ENCODE measurements at regions not wholly inside any gene's neighbourhood (a gene's known extent, or its start where the extent isn't known, plus 50 kb on each side); places are given as distances from the start of the nearest gene placed in this dataset.

DNA sequence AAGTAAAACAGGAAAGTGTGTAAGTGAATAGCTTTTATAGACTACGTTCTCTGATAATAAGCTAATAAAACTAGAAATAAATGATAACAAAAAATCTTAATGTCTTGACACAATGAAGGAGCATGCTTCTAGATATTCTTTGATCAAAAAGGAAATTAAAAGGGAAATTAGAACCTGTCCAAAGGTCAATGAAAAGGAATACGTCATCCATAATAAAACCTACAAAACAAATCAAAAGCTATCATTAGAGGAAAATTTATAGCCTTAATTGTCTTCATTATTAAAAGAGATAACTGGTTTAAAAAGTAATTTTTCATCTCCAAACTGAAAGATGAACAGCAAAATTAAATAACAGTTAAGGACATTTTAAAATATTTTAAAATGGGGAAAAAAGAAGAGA lies 196.3 kb upstream of the BTBD3 start:
- no peak for DNase-seq
- H3K36me3 ChIP-seq, result no peaks in the 10 kb centered on the region
- no peaks in the 10 kb centered on the region for H3K27me3 ChIP-seq
- H3K9me3 ChIP-seq, result no peaks in the 10 kb centered on the region
- no peak overlapping the region for H3K4me3 ChIP-seq (ENCODE audit: low read depth, low read length)
- no peaks in the 10 kb centered on the region for H3K4me1 ChIP-seq
- TF ChIP-seq, protein P1, sequence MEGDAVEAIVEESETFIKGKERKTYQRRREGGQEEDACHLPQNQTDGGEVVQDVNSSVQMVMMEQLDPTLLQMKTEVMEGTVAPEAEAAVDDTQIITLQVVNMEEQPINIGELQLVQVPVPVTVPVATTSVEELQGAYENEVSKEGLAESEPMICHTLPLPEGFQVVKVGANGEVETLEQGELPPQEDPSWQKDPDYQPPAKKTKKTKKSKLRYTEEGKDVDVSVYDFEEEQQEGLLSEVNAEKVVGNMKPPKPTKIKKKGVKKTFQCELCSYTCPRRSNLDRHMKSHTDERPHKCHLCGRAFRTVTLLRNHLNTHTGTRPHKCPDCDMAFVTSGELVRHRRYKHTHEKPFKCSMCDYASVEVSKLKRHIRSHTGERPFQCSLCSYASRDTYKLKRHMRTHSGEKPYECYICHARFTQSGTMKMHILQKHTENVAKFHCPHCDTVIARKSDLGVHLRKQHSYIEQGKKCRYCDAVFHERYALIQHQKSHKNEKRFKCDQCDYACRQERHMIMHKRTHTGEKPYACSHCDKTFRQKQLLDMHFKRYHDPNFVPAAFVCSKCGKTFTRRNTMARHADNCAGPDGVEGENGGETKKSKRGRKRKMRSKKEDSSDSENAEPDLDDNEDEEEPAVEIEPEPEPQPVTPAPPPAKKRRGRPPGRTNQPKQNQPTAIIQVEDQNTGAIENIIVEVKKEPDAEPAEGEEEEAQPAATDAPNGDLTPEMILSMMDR (IDR thresholded peaks at IDR 0.05; ENCODE audit: low read depth, low read length), result no peak

- Histone ChIP-seq H3K27me3 (no peaks in the 10 kb centered on the region), H3K4me3 (ENCODE audit: low read depth, low read length) (no peak overlapping the region), H3K36me3 (no peaks in the 10 kb centered on the region), H3K4me1 (no peaks in the 10 kb centered on the region), H3K9me3 (no peaks in the 10 kb centered on the region)
- DNase-seq, result no peak
- TF ChIP-seq, protein P1 (IDR thresholded peaks at IDR 0.05; ENCODE audit: low read depth, low read length), result no peak
Measured at GRCh38 chr20:11724097-11724496, 193.6 kb upstream of the BTBD3 start.

DNA sequence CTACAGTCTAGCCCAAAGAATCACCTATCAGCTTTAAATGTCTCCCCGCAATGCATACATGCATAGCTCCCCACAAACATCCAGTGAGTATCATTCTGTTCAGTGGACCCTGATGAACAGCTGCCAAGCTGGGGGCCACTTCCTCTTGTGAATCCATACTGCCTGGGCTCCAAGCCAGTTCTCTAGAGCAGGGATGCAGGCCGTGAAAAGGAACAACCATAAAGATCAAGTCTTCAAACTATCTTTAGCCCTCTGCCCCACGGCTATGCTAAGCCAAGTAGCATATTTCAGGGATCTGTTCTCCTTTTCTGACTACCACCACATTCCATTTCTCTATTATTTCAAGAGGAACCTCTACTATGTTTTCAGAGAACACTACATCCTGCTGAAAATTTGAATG lies 191.7 kb upstream of the BTBD3 start:
- H3K36me3 ChIP-seq, result no peaks in the 10 kb centered on the region
- no peaks in the 10 kb centered on the region for H3K27me3 ChIP-seq
- TF ChIP-seq, protein P1 (IDR thresholded peaks at IDR 0.05; ENCODE audit: low read depth, low read length), result no peak
- DNase-seq, result no peak
- H3K4me1 ChIP-seq, result no peaks in the 10 kb centered on the region
- no peak overlapping the region for H3K4me3 ChIP-seq (ENCODE audit: low read depth, low read length)
- H3K9me3 ChIP-seq, result no peaks in the 10 kb centered on the region

DNA sequence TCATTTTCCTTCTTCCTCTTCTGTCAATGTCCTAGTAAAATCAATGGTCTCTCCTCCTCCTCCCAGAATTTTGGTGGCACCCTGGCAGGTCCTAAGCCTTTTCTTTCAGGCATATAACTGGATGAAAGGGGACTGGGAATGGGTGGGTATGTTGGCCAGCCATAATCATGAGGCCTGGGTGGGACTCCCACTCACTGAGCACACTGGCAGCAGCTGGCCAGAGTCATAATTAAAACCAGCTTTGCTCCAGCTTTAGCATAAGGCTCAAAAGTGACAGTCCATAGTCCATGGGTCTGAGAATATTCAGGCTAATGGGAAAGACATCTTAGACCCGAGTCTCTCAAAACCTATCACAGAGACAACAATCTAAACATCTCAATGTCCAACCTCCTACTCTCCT lies 190.0 kb upstream of the BTBD3 start:
- TF ChIP-seq, protein P1 (IDR thresholded peaks at IDR 0.05; ENCODE audit: low read depth, low read length), result no peak
- Histone ChIP-seq H3K4me3 (ENCODE audit: low read depth, low read length) (no peak overlapping the region), H3K36me3 (no peaks in the 10 kb centered on the region), H3K9me3 (no peaks in the 10 kb centered on the region), H3K27me3 (no peaks in the 10 kb centered on the region), H3K4me1 (no peaks in the 10 kb centered on the region)
- no peak for DNase-seq

GRCh38 chr20:11728937-11729336 lies 188.8 kb upstream of the BTBD3 start:
- Histone ChIP-seq H3K4me1 (no peaks in the 10 kb centered on the region), H3K9me3 (no peaks in the 10 kb centered on the region), H3K36me3 (no peaks in the 10 kb centered on the region), H3K4me3 (ENCODE audit: low read depth, low read length) (no peak overlapping the region), H3K27me3 (no peaks in the 10 kb centered on the region)
- TF ChIP-seq, protein P1 (IDR thresholded peaks at IDR 0.05; ENCODE audit: low read depth, low read length), result no peak
- no peak for DNase-seq

- Histone ChIP-seq H3K36me3 (no peaks in the 10 kb centered on the region), H3K4me3 (ENCODE audit: low read depth, low read length) (no peak overlapping the region)
- DNase-seq, result no peak
Measured at GRCh38 chr20:11729806-11730205, 187.9 kb upstream of the BTBD3 start.

More at GRCh38 chr20:11729806-11730205, 187.9 kb upstream of the BTBD3 start:
- no peaks in the 10 kb centered on the region for H3K4me1 ChIP-seq
- H3K9me3 ChIP-seq, result no peaks in the 10 kb centered on the region
- TF ChIP-seq, protein P1 (IDR thresholded peaks at IDR 0.05; ENCODE audit: low read depth, low read length), result no peak
- no peaks in the 10 kb centered on the region for H3K27me3 ChIP-seq
